ENCODE measurements at regions not wholly inside any gene's neighbourhood (a gene's known extent, or its start where the extent isn't known, plus 50 kb on each side); places are given as distances from the start of the nearest gene placed in this dataset.

DNA sequence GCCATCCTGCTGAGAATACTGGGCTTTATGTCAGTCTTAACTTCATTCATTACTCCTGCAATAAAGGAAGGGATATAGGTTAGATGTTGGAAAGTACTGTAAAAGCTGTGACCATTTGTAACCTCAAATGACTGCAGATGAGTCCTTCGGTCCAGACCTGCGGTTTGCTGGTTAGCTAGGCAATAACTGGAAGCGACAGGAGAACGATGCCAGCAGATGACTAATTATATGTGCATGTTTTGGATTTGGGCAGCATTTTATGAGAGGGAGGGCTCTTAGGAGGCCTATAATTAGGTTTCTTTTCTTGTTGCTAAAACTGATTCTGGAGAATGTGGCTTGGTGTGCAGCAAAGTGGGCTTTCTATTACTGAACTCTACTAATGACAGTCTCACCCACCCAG is 205.6 kb downstream of the TMEM182 start:
- POLR2A ChIA-PET, result no interaction called here
- TF ChIP-seq ZNF263 (CRISPR knock-in tag; IDR thresholded peaks at IDR 0.05; ENCODE audit: low read depth), result no peak
- TF ChIP-seq TEAD1 (CRISPR knock-in tag; IDR thresholded peaks at IDR 0.05), result no peak
- TF ChIP-seq, protein P1, sequence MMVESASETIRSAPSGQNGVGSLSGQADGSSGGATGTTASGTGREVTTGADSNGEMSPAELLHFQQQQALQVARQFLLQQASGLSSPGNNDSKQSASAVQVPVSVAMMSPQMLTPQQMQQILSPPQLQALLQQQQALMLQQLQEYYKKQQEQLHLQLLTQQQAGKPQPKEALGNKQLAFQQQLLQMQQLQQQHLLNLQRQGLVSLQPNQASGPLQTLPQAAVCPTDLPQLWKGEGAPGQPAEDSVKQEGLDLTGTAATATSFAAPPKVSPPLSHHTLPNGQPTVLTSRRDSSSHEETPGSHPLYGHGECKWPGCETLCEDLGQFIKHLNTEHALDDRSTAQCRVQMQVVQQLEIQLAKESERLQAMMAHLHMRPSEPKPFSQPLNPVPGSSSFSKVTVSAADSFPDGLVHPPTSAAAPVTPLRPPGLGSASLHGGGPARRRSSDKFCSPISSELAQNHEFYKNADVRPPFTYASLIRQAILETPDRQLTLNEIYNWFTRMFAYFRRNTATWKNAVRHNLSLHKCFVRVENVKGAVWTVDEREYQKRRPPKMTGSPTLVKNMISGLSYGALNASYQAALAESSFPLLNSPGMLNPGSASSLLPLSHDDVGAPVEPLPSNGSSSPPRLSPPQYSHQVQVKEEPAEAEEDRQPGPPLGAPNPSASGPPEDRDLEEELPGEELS (CRISPR knock-in tag; IDR thresholded peaks at IDR 0.05), result no peak
- TF ChIP-seq, protein P2, sequence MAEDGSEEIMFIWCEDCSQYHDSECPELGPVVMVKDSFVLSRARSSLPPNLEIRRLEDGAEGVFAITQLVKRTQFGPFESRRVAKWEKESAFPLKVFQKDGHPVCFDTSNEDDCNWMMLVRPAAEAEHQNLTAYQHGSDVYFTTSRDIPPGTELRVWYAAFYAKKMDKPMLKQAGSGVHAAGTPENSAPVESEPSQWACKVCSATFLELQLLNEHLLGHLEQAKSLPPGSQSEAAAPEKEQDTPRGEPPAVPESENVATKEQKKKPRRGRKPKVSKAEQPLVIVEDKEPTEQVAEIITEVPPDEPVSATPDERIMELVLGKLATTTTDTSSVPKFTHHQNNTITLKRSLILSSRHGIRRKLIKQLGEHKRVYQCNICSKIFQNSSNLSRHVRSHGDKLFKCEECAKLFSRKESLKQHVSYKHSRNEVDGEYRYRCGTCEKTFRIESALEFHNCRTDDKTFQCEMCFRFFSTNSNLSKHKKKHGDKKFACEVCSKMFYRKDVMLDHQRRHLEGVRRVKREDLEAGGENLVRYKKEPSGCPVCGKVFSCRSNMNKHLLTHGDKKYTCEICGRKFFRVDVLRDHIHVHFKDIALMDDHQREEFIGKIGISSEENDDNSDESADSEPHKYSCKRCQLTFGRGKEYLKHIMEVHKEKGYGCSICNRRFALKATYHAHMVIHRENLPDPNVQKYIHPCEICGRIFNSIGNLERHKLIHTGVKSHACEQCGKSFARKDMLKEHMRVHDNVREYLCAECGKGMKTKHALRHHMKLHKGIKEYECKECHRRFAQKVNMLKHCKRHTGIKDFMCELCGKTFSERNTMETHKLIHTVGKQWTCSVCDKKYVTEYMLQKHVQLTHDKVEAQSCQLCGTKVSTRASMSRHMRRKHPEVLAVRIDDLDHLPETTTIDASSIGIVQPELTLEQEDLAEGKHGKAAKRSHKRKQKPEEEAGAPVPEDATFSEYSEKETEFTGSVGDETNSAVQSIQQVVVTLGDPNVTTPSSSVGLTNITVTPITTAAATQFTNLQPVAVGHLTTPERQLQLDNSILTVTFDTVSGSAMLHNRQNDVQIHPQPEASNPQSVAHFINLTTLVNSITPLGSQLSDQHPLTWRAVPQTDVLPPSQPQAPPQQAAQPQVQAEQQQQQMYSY (CRISPR knock-in tag; IDR thresholded peaks at IDR 0.05), result no peak
- no peak for TF ChIP-seq FOXJ3 (CRISPR knock-in tag; IDR thresholded peaks at IDR 0.05; ENCODE audit: borderline replicate concordance)
- TF ChIP-seq, protein P3, sequence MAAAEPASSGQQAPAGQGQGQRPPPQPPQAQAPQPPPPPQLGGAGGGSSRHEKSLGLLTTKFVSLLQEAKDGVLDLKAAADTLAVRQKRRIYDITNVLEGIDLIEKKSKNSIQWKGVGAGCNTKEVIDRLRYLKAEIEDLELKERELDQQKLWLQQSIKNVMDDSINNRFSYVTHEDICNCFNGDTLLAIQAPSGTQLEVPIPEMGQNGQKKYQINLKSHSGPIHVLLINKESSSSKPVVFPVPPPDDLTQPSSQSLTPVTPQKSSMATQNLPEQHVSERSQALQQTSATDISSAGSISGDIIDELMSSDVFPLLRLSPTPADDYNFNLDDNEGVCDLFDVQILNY (CRISPR knock-in tag; IDR thresholded peaks at IDR 0.05), result no peak
- TF ChIP-seq NR2C2 (CRISPR knock-in tag; IDR thresholded peaks at IDR 0.05), result no peak
- TF ChIP-seq, protein P4, sequence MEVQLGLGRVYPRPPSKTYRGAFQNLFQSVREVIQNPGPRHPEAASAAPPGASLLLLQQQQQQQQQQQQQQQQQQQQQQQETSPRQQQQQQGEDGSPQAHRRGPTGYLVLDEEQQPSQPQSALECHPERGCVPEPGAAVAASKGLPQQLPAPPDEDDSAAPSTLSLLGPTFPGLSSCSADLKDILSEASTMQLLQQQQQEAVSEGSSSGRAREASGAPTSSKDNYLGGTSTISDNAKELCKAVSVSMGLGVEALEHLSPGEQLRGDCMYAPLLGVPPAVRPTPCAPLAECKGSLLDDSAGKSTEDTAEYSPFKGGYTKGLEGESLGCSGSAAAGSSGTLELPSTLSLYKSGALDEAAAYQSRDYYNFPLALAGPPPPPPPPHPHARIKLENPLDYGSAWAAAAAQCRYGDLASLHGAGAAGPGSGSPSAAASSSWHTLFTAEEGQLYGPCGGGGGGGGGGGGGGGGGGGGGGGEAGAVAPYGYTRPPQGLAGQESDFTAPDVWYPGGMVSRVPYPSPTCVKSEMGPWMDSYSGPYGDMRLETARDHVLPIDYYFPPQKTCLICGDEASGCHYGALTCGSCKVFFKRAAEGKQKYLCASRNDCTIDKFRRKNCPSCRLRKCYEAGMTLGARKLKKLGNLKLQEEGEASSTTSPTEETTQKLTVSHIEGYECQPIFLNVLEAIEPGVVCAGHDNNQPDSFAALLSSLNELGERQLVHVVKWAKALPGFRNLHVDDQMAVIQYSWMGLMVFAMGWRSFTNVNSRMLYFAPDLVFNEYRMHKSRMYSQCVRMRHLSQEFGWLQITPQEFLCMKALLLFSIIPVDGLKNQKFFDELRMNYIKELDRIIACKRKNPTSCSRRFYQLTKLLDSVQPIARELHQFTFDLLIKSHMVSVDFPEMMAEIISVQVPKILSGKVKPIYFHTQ (CRISPR knock-in tag; IDR thresholded peaks at IDR 0.05), result no peak
- TF ChIP-seq, protein P5, sequence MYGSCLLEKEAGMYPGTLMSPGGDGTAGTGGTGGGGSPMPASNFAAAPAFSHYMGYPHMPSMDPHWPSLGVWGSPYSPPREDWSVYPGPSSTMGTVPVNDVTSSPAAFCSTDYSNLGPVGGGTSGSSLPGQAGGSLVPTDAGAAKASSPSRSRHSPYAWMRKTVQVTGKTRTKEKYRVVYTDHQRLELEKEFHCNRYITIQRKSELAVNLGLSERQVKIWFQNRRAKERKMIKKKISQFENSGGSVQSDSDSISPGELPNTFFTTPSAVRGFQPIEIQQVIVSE (CRISPR knock-in tag; IDR thresholded peaks at IDR 0.05; ENCODE audit: borderline replicate concordance), result no peak
- TF ChIP-seq, protein P6, sequence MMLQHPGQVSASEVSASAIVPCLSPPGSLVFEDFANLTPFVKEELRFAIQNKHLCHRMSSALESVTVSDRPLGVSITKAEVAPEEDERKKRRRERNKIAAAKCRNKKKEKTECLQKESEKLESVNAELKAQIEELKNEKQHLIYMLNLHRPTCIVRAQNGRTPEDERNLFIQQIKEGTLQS (CRISPR knock-in tag; conservative IDR thresholded peaks at IDR 0.05), result no peak
- TF ChIP-seq FOXP1 (CRISPR knock-in tag; IDR thresholded peaks at IDR 0.05; ENCODE audit: borderline replicate concordance), result no peak
- TF ChIP-seq MXD4 (CRISPR knock-in tag; IDR thresholded peaks at IDR 0.05; ENCODE audit: borderline replicate concordance), result no peak
- TF ChIP-seq, protein P7, sequence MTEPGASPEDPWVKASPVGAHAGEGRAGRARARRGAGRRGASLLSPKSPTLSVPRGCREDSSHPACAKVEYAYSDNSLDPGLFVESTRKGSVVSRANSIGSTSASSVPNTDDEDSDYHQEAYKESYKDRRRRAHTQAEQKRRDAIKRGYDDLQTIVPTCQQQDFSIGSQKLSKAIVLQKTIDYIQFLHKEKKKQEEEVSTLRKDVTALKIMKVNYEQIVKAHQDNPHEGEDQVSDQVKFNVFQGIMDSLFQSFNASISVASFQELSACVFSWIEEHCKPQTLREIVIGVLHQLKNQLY (CRISPR knock-in tag; IDR thresholded peaks at IDR 0.05), result no peak
- TF ChIP-seq MYBL2 (CRISPR knock-in tag; IDR thresholded peaks at IDR 0.05), result no peak
- TF ChIP-seq, protein P8, sequence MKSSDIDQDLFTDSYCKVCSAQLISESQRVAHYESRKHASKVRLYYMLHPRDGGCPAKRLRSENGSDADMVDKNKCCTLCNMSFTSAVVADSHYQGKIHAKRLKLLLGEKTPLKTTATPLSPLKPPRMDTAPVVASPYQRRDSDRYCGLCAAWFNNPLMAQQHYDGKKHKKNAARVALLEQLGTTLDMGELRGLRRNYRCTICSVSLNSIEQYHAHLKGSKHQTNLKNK (CRISPR knock-in tag; IDR thresholded peaks at IDR 0.05), result no peak
- no peak for TF ChIP-seq NFYB (CRISPR knock-in tag; conservative IDR thresholded peaks at IDR 0.05; ENCODE audit: low read depth)
- TF ChIP-seq ZNF416 (CRISPR knock-in tag; IDR thresholded peaks at IDR 0.05), result no peak
- TF ChIP-seq JUN (CRISPR knock-in tag; IDR thresholded peaks at IDR 0.05), result no peak
- TF ChIP-seq ELF4 (CRISPR knock-in tag; IDR thresholded peaks at IDR 0.05; ENCODE audit: low read depth), result no peak
- Mint-ChIP-seq H3K4me1 (no peaks in the 10 kb centered on the region), H3K4me3 (no peak overlapping the region), H3K9me3 (peaks cover 3% of the 10 kb centered on the region; the same call in 1 of the 2 replicates), H3K27me3 (ENCODE audit: low read depth) (no peaks in the 10 kb centered on the region), H3K36me3 (no peaks in the 10 kb centered on the region), H3K27ac (no peak overlapping the region)
- ATAC-seq, result no peak
- CTCF ChIA-PET, result interaction anchor here (1.4 kb wide), 1 partner anchor 9 kb away, joined by 7 read pairs; no protein-coding TSS in a partner anchor
- no peak for DNase-seq (ENCODE audit: low spot score)

All from WTC11 (cell line).